GM21529 (cell line): ENCODE measurements at regions not wholly inside any gene's neighbourhood (a gene's known extent, or its start where the extent isn't known, plus 50 kb on each side); places are given as distances from the start of the nearest gene placed in this dataset.

ENCODE experiments used
- ATAC-seq: cut with Tn5 transposase; IDR thresholded peaks from one replicate; pipeline ENCODE4 v1.9.1; 2021; ENCODE audit not compliant: unreplicated experiment

DNA sequence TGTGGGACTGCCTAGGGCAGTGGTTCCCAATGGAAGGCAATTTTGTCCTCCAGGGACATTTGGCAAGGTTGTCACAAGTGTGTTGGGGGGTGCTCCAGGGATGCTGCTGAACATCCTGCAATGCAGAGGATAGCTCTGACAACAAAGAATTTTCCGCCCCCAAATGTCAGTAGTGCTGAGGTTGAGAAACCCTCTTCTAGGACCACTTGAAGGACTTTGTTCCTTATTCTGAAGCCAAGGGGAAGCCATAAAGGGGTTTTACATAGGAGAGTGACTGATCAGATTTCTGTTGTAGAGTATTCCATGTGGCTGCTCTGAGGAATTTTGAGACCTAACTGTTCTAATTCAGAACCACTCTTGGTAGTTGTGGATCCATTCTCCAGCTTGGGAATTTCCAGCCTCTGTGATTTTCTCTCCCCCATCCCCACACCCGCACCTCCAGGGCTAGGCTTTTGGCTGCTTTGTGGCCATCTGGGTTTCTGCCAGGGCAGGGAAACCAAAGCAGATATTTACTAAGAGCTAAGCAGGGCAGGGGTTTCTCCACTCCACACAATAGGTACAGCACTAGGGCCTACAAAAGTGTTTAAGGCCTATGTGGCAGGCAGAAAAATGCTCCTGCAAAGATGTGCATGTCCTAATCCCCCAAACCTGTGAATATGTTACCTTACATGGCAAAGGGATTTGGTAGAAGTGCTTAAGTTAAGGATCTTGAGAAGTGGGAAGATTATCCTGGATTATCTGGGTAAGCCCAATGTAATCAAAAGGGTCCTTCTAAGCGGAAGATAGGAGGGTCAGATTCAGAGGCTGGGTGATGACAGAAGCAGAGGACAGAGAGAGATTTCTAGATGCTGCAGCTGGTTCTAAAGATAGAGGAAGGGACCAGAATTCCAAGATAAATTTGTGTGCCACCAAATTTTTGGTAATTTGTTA lies 135.4 kb downstream of the TMEM17 start:
- ATAC-seq: no peak

GRCh38 chr2:62369541-62370202 lies 136.3 kb downstream of the TMEM17 start:
- ATAC-seq: no peak

- ATAC-seq: no peak
These were observed 141.0 kb downstream of the TMEM17 start for GRCh38 chr2:62364791-62365528.

DNA sequence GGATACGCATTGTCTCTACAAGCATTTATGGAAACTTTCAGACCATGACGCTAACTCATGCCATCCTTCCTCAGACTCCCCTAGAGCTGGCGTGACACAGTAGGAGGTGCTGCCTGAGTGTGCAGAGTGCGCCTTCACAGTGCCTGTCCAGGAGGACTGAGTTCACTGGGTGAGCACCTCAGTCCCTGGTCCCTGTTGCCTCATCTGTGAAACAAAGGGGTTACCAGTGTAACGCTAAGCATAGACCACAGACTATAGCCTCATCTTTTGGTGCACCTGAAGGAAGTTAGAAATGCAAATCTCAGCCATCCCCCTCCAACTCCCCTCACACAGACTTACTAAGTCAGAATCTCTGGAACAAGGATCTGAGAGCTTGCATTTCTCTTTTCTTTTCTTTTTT lies 142.8 kb downstream of the TMEM17 start:
- ATAC-seq: peak; percentile 83

GRCh38 chr2:62362561-62362960 lies 143.4 kb downstream of the TMEM17 start:
- peak; percentile 39 for ATAC-seq

- ATAC-seq: no peak
These were observed 144.0 kb downstream of the TMEM17 start for GRCh38 chr2:62361964-62362363.

DNA sequence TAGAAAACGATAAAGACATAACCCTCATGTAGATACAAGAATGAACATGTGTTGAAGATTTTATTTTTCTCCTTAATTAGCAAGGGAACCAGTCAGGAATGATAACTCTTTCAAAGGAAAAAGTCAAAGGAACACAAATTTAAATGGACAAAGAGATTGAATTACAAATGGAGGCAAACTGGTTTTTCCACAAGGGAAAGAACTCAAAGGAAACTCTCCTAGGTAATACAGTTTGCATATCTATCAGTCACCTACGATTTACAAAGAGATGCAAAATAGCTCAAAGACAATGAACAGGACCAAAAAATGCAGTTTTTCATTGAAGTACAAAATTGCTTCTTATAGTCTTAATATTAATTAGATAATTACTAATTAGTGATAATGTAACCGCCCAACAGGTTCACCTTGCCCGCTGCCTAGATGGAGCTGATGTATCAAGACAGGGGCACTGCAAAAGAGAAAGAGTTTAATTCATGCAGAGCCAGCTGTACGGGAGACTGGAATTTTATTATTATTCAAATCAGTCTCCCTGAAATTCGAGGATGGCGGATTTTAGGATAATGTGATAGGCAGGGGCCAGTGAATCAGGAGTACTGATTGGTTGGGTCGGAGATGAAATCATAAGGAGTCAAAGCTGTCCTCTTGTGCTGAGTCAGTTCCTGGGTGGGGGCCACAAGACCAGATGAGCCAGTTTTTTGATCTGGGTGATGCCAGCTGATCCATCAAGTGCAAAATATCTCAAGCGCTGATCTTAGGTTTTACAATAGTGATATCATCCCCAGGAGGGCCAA lies 151.0 kb downstream of the TMEM17 start:
- no peak for ATAC-seq

GRCh38 chr2:62352031-62352430 lies 154.0 kb downstream of the TMEM17 start:
- ATAC-seq: no peak

GRCh38 chr2:62349788-62350187 lies 153.9 kb downstream of the B3GNT2 start:
- ATAC-seq: no peak

- ATAC-seq: peak; percentile 42
These were observed 152.8 kb downstream of the B3GNT2 start for GRCh38 chr2:62348700-62349099.

DNA sequence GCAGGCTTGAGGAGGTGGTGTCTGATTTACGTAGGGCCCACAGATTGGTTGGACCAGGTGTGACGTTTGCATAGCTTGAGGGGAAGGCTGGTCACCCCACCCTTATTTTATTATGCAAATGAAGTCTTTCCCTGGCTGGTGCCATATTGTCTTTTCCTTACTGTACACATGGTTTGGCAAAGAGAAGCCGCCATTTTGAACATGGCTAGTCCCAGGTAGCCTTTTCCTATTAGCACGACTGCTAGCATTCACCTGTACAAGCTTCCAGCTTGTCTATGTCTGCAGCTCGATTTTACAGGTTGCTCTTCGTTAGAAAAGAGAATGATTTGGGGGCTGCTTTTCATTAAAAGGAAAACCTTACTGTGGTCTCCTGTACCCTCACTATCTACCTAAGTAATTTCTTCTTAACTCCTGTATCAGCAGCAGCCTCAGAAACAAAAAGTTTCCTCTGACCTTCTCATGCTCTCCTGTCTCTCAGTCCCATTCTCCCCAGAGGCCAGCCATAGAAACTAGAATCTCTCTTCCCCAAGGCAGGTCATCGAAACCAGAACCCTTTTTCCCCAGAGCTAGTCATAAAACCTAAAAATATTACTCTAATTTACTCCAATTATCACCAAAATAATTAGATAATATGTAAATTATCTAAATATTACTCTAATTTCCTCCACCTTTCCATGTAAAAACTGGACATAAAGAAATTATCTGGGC lies 151.8 kb downstream of the B3GNT2 start:
- ATAC-seq: no peak

DNA sequence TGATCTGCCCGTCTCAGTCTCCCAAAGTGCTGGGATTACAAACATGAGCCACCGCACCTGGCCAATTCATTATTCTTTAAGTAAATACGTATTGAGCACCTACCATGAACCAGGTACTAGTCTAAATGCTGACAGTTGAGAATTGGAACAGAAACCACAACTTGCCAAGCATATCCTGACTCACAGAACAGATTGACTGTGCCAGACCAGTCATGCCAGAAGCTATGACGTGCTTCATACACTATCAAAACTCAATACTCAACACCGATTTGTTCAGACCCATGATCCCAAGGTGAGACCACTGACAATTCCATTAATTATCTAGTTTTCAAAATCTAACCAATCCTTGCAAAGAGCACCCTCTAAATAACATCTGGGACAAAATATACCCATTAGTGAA lies 148.6 kb downstream of the B3GNT2 start:
- ATAC-seq: peak; percentile 65

DNA sequence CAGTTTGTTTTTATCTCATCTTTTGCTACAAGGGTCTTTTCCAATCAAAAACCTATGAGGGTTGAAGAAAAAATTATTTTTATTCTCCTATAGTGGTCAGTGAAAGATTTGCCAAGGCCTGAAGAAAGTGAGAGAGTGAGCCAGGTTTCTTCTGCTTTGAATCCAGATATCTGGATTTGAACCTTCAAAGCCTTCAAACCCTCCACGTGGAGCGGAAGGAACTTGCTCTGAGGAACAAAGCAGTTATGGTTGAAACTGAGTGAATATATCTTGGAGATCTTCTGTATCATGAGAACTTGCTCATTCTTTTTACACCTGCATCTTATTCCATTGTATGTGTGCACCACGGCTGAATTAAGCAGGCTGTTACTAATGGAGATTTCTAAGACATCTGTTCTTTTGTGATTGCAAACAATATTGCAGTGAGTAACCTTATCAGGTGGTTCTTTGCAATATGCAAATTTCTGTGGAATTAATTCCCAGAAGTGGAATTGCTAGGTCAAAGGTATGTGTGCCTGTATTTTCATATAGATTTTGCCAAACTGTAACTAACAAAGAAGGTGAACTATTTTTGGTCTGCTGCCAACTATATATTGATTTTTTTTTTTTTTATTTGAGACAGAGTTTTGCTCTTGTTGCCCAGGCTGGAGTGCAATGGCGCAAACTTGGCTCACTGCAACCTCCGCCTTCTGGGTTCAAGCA lies 147.9 kb downstream of the B3GNT2 start:
- no peak for ATAC-seq

DNA sequence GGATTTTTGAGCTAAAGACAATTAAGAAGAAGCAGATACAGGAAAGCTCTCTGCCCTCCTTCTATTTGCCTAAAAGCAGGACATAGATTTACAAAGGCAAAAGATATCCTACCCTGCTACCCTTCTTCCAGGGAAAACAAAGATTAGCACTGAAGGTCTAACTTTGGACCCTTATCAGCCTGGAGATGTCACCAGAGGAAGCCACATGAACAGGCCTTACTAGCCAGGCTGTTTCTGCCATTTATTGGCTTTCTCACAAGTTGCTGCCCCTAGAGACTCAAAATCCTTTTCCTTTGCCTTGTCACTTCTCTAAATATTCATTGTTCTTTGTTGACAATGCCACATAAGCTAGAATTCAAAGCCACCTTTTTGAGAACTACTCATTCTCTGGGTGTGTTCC lies 147.3 kb downstream of the B3GNT2 start:
- no peak for ATAC-seq

DNA sequence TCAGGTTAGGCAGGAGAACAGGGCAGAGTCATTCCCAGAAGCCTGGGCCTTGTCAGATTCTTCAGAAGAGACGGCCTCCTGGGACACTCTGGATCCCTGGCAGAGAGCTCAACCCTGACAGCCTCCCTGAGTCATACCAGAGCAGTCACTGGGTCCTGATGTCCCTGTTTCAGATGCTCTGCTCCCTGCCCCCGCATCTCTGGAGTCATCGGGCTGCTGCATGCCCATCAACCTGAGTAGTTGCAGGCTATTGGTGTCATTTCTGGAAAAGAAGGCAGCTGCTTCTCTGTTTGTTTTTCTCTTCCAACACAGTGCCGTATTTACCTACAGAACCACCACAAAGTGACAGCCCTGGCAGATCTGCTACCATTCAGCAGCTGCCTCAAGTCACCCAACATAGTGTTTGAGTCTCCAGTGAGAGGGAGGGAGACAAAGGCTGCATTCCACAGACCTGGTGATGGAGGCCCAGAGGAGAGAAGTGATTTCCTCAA lies 145.1 kb downstream of the B3GNT2 start:
- peak; percentile 76 for ATAC-seq

DNA sequence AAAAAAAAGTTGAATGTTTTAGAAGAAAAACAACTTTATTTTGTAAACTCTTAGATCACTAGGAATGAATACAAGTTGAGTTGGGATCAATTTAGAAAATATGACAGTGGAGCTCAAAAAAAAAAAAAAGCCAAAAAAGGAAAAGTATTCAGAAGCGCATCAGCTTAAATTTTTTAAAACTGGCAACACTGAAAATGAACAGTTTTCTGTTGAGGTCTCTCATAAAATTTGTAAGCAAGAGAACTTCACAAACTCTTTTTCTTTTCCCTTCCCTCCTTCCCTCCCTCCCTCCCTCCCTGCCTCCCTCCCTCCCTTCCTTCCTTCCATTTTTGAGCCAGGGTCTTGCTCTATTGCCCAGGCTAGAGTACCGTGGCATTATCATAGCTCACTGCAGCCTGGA lies 143.9 kb downstream of the B3GNT2 start:
- ATAC-seq: no peak

DNA sequence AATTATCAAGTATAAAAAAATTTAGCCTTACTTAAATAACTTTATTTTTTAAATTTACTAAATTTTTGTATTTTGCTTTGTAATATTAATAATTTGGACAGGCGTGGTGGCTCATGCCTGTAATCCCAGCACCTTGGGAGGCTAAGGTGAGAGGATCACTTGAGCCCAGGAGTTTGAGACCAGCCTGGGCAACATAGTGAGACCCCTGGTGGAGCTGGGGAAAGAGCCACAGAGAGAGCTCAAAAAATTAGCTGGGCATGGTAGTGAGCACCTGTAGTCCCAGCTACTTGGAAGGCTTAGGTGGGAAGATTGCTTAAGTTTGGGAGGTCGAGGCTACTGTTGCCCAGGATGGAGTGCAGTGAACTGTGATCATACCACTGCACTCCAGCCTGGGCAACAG lies 143.5 kb downstream of the B3GNT2 start:
- no peak for ATAC-seq

- ATAC-seq: no peak
These were observed 142.2 kb downstream of the B3GNT2 start for GRCh38 chr2:62338111-62338510.

- no peak for ATAC-seq
These were observed 141.5 kb downstream of the B3GNT2 start for GRCh38 chr2:62337403-62337802.
